CD14-positive monocyte (primary cell): ENCODE measurements at regions not wholly inside any gene's neighbourhood (a gene's known extent, or its start where the extent isn't known, plus 50 kb on each side); places are given as distances from the start of the nearest gene placed in this dataset.

ENCODE experiments used
- DNase-seq, 3 donors: peaks; one replicate each; pipeline ENCODE4 v3.0.0-alpha.2; 2011 to 2022
- H2AFZ ChIP-seq: 2 replicates; pipeline ENCODE4 v1.6.0; 2012; ENCODE audit warnings: mild to moderate bottlenecking, low read depth, low read length, inconsistent platforms; ENCODE audit not compliant: insufficient read depth, poor library complexity, severe bottlenecking
- H3K27ac ChIP-seq, 2 donors: 1 replicate in 1 of 2; 2 replicates in 1 of 2; pipeline ENCODE4 v1.5.1; 2012 to 2013; ENCODE audit warnings: low read length in 2 of 2, control low read depth in 1 of 2, inconsistent platforms in 1 of 2, low read depth in 1 of 2, mild to moderate bottlenecking in 1 of 2
- H3K27me3 ChIP-seq, 2 donors: one replicate each; pipeline versions ENCODE4 v1.6.0 to v1.6.1; 2011 to 2013; ENCODE audit warnings: low read length in 2 of 2; ENCODE audit not compliant: control insufficient read depth in 2 of 2, insufficient read depth in 2 of 2
- H3K36me3 ChIP-seq, 2 donors: replicated peaks in 1 of 2; 1 replicate in 1 of 2; 2 replicates in 1 of 2; pipeline versions ENCODE4 v1.5.1 to v1.6.1; 2012 to 2013; ENCODE audit warnings: low read length in 2 of 2, control low read depth in 1 of 2, inconsistent platforms in 1 of 2, mild to moderate bottlenecking in 1 of 2; ENCODE audit not compliant: insufficient read depth in 2 of 2, control insufficient read depth in 1 of 2
- H3K4me1 ChIP-seq, 2 donors: 1 replicate in 1 of 2; 2 replicates in 1 of 2; pipeline versions ENCODE4 v1.5.1 to v1.6.1; 2012 to 2013; ENCODE audit warnings: low read length in 2 of 2, control low read depth in 1 of 2, inconsistent platforms in 1 of 2, mild to moderate bottlenecking in 1 of 2, moderate library complexity in 1 of 2; ENCODE audit not compliant: insufficient read depth in 2 of 2, control insufficient read depth in 1 of 2
- H3K4me2 ChIP-seq: replicated peaks from 2 replicates; pipeline ENCODE3; 2012; ENCODE audit warnings: low read length, moderate library complexity, mild to moderate bottlenecking; ENCODE audit not compliant: poor library complexity, severe bottlenecking; ENCODE audit errors: extremely low read depth
- H3K4me3 ChIP-seq, 3 experiments: fragments of 200-600 bp in 1 of 3; sonication (generic) in 1 of 3; replicated peaks in 1 of 3; 1 replicate in 2 of 3; 2 replicates in 1 of 3; pipeline ENCODE4 v1.5.1; 2011 to 2013; ENCODE audit warnings: low read length in 3 of 3, mild to moderate bottlenecking in 3 of 3, control low read depth in 2 of 3, low read depth in 2 of 3, inconsistent platforms in 1 of 3, moderate library complexity in 1 of 3
- H3K79me2 ChIP-seq: 2 replicates; pipeline ENCODE4 v1.6.0; 2012; ENCODE audit warnings: mild to moderate bottlenecking, control low read depth, inconsistent platforms, low read length, moderate library complexity; ENCODE audit not compliant: insufficient read depth
- H3K9ac ChIP-seq: 2 replicates; pipeline ENCODE4 v1.6.0; 2017; ENCODE audit warnings: low read length, mild to moderate bottlenecking; ENCODE audit not compliant: insufficient read depth, poor library complexity, severe bottlenecking
- H3K9me3 ChIP-seq, 2 donors: replicated peaks in 1 of 2; 1 replicate in 1 of 2; 2 replicates in 1 of 2; pipeline versions ENCODE4 v1.5.1 to v1.6.1; 2012 to 2013; ENCODE audit warnings: low read length in 2 of 2, control low read depth in 1 of 2; ENCODE audit not compliant: control insufficient read depth in 1 of 2, insufficient read depth in 1 of 2
- H4K20me1 ChIP-seq: 2 replicates; pipeline ENCODE4 v1.6.0; 2012; ENCODE audit warnings: mild to moderate bottlenecking, low read length, control low read depth, moderate library complexity; ENCODE audit not compliant: insufficient read depth
- H3K27ac Mint-ChIP-seq, 7 donors: one replicate each; pipeline ENCODE4 v1.8.0; 2020; ENCODE audit warnings: mild to moderate bottlenecking in 7 of 7, mixed read lengths in 7 of 7, moderate library complexity in 6 of 7, inconsistent platforms in 2 of 7
- H3K27me3 Mint-ChIP-seq, 3 donors: one replicate each; pipeline ENCODE4 v1.8.0; 2021 to 2022; ENCODE audit warnings: low read depth in 3 of 3, mild to moderate bottlenecking in 3 of 3, mixed read lengths in 3 of 3, moderate library complexity in 3 of 3, inconsistent platforms in 1 of 3
- H3K36me3 Mint-ChIP-seq, 2 donors: one replicate each; pipeline ENCODE4 v1.8.0; 2020; ENCODE audit warnings: mixed read lengths in 2 of 2, inconsistent platforms in 1 of 2, mild to moderate bottlenecking in 1 of 2
- H3K4me1 Mint-ChIP-seq: one replicate; pipeline ENCODE4 v1.8.0; 2020; ENCODE audit warnings: mild to moderate bottlenecking, mixed read lengths
- H3K4me3 Mint-ChIP-seq, 2 donors: one replicate each; pipeline ENCODE4 v1.8.0; 2020; ENCODE audit warnings: mild to moderate bottlenecking in 2 of 2, mixed read lengths in 2 of 2, moderate library complexity in 1 of 2
- H3K9me3 Mint-ChIP-seq, 7 donors: one replicate each; pipeline ENCODE4 v1.8.0; 2020 to 2022; ENCODE audit warnings: mixed read lengths in 7 of 7, mild to moderate bottlenecking in 6 of 7, moderate library complexity in 6 of 7, inconsistent platforms in 2 of 7
- WGBS: methylation state at CpG from one replicate; pipeline ENCODE4 v1.1.5; 2013; ENCODE audit warnings: missing lambda C conversion rate; ENCODE audit not compliant: insufficient coverage; 5-methylcytosine and 5-hydroxymethylcytosine counted together
- intact Hi-C, 2 donors: fragments of 100-400 bp; cut with micrococcal nuclease; formaldehyde crosslinking; loops; one replicate each; pipeline versions ENCODE4 v1.15.0 to v1.15.1; 2023
- TF ChIP-seq, protein P1 (sequence below): fragments of 200-600 bp; IDR thresholded peaks from one replicate; pipeline ENCODE4 v1.8.0; 2022; ENCODE audit warnings: antibody characterized with exemption, mild to moderate bottlenecking

DNA sequence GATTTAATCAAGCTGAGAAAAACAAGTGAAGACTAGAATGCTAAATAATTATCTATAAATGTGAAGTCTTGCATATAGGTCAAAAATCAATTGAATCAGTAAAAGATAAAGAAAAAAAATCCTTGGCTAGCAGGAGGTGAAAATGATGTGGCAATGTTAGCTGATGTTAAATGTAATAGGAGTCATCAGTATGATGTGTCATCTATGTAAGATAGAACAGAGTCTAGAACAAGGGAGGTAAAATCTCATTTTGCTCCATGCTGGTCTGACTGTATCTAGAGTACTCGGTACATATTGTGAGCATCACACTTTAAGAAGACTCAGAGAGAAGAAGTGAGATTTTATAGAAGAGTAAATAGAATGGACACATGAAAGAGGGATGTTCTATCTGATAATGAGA lies 721.2 kb downstream of the ETS1 start:
- WGBS: no CpG with 5 or more reads among the region's 1 CpG
- Histone ChIP-seq H3K9me3 (no peaks in the 10 kb centered on the region), H3K4me3 (no peak overlapping the region), H3K79me2 (no peaks in the 10 kb centered on the region), H3K27me3 (no peaks in the 10 kb centered on the region), H4K20me1 (no peaks in the 10 kb centered on the region), H3K4me2 (no peak overlapping the region), H3K27ac (no peak overlapping the region), H3K36me3 (no peaks in the 10 kb centered on the region), H3K9ac (no peak overlapping the region), H2AFZ (no peak overlapping the region), H3K4me1 (no peaks in the 10 kb centered on the region)
- Mint-ChIP-seq H3K27ac (no peak overlapping the region), H3K9me3 (peaks cover 0 to 11% (median 0%) of the 10 kb centered on the region in 7 donors), H3K4me3 (no peak overlapping the region), H3K4me1 (no peaks in the 10 kb centered on the region), H3K27me3 (peaks cover 0 to 2% (median 1%) of the 10 kb centered on the region in 3 donors), H3K36me3 (no peaks in the 10 kb centered on the region)
- no peak for DNase-seq
- intact Hi-C loops: no loop called here
- TF ChIP-seq, protein P1, sequence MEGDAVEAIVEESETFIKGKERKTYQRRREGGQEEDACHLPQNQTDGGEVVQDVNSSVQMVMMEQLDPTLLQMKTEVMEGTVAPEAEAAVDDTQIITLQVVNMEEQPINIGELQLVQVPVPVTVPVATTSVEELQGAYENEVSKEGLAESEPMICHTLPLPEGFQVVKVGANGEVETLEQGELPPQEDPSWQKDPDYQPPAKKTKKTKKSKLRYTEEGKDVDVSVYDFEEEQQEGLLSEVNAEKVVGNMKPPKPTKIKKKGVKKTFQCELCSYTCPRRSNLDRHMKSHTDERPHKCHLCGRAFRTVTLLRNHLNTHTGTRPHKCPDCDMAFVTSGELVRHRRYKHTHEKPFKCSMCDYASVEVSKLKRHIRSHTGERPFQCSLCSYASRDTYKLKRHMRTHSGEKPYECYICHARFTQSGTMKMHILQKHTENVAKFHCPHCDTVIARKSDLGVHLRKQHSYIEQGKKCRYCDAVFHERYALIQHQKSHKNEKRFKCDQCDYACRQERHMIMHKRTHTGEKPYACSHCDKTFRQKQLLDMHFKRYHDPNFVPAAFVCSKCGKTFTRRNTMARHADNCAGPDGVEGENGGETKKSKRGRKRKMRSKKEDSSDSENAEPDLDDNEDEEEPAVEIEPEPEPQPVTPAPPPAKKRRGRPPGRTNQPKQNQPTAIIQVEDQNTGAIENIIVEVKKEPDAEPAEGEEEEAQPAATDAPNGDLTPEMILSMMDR: no peak

GRCh38 chr11:127864861-127865260 lies 722.5 kb downstream of the ETS1 start:
- Histone ChIP-seq H3K27me3 (no peaks in the 10 kb centered on the region), H3K4me1 (no peaks in the 10 kb centered on the region), H3K27ac (no peak overlapping the region), H3K79me2 (no peaks in the 10 kb centered on the region), H3K9ac (no peak overlapping the region), H3K9me3 (no peaks in the 10 kb centered on the region), H3K4me3 (no peak overlapping the region), H4K20me1 (no peaks in the 10 kb centered on the region), H2AFZ (no peak overlapping the region), H3K4me2 (no peak overlapping the region), H3K36me3 (no peaks in the 10 kb centered on the region)
- Mint-ChIP-seq H3K27me3 (peaks cover 0 to 2% (median 1%) of the 10 kb centered on the region in 3 donors), H3K27ac (no peak overlapping the region), H3K4me3 (no peak overlapping the region), H3K4me1 (no peaks in the 10 kb centered on the region), H3K36me3 (no peaks in the 10 kb centered on the region), H3K9me3 (peaks cover 0 to 7% (median 0%) of the 10 kb centered on the region in 7 donors)
- intact Hi-C loops: no loop called here
- WGBS: no CpG with 5 or more reads among the region's 2 CpGs
- no peak for DNase-seq
- TF ChIP-seq, protein P1: no peak
